GM03348 (cell line): ENCODE measurements at regions not wholly inside any gene's neighbourhood (a gene's known extent, or its start where the extent isn't known, plus 50 kb on each side); places are given as distances from the start of the nearest gene placed in this dataset.

Experiments
- DNase-seq: peaks from one replicate; pipeline ENCODE4 v3.0.0; 2012; ENCODE audit warnings: low spot score

DNA sequence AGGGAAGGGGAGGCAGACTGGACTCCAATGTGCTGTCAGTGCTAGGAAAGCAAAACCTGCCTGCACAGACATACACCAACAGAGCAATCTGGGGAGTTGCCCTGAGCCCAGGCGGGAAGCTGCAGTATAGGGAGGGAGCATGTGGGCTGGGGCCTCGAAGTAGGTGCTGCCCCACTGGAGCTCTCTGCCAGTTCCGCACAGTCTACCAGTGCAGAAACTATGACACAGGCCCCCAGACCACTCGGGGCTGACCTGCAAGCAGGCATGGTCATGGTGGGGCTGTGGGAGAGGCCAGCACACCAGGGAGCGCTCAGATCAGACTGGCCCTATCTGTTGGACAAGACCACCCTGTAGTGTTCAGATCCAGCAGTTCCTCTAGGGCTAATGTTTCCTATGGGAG is 344.1 kb upstream of the TRAM1L1 start:
- DNase-seq: no peak

DNA sequence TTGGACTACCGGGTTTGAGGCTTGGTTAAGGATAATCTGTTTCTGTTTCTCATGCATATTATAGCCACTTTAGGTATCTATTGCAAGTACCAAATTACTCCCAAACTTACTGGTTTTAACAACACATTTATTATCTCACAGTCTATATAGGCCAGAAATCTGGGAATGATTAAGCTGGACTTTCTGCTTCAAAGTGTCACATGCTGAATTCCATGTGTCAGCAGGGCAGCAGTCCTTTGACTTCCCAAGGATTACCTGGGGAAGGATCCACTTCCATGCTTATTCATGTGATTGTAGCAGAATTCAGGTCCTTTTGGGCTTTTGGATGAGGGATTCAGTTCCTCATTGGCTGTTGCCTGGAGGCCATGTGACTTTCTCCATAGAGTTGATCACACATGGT is 349.0 kb upstream of the TRAM1L1 start:
- no peak for DNase-seq

DNA sequence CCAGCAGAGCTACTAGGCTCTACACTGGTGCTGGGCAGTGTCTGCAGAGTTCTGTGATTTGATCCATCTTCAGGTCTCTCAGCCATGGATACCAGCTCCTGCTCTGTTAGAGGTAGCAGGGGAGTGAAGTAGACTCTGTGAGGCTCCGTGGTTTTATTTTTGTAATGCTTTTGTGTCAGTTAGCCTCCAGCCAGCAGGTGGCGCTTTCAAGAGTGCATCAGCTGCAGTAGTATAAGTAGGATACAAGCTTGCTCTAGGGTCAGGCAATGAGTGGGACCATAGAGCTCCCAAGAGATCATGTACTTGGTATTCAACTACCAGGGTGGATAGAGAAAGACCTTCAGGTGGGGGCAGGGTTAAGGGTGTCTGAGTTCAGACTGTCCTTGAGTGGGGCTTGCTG is 362.5 kb upstream of the TRAM1L1 start:
- DNase-seq: no peak

DNA sequence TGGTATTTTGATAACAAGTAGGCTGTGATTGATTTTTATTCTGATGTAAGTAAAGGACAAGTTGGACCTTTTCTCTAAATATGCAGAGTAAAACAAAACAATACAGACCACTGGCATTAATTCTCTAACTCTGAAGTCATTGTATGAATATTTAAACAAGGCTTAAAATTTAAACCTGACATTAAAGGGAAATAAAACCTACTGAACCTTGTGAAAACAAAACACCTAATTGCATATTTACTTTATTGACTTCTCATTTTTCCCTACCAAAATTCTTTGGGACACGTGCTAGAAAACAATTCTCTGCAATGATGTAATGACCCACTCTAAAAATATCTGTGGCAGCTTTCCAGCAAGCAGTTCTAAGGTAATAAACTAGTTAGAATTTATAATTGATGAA is 369.7 kb upstream of the TRAM1L1 start:
- DNase-seq: no peak

DNA sequence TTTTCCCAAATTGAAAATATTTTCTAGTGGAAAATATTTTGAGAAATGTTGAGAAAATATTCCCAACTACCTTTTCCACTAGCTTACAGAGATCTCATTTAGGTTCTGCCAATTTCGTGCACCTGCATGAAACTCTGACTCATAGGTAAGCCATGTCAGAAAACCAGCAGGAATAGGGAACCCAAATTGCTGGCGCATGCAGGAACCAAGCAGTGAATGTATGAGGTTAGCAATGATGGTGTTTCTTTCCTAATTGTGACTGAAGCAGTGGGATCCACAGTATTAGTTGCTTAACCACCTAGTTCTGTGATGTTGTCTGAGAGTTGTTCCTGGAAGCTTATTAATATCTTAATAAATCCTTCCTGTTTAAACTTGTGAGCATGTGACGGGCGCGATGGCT is 381.0 kb upstream of the TRAM1L1 start:
- no peak for DNase-seq

DNA sequence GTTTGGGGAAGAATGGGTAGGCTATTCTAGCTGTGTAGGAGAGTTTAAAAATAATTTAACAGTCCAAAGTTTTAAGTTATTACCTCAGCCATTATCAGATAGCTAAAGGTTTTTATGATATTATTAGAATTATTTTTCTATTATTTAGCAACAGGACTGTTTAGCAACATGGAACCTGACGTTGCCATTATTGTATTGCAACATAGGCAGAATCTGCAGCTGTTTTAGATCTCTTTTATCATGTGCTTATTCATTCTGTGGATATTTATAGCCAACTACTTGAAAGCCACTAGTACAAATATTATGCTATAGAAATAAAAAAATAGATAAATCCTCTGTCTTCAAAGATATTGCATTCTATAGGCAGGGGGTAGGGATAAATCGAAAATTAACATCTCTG is 382.0 kb upstream of the TRAM1L1 start:
- no peak for DNase-seq

DNA sequence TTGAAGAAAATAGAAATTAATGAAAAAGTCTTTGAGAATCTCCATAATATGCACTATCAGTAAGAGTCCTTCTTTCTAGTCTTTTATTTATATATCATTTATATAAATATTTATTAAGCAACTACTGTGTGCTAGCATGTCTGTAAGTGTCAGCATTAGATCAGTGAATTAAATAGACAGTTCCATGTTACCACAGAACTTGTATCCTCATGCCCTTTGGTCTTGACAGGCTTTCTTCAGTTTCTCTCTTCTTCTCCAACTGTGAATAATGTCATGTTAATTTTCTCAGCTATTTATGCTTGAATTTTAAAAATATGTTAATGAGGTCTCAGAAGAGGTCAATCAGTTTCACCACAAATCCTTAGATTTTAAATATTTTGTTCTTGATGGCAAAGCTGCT is 389.6 kb upstream of the TRAM1L1 start:
- DNase-seq: no peak

DNA sequence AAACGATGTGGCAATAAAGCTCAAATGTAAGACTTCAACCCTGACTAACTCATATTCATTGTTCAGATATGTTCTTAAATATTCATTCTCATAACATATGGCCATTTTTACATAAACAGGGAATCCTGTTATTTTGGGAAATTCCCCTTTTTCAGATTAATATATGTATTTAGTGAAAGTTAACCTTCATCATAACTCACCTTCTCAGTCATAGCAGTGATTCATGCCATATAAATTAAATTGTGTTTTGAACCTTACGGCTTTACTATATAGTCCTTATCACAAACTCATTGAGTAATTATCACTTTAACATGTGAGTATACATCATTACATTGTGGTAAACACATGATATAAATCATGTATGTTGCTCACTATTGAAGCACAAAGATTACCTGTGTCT is 392.5 kb upstream of the TRAM1L1 start:
- no peak for DNase-seq

DNA sequence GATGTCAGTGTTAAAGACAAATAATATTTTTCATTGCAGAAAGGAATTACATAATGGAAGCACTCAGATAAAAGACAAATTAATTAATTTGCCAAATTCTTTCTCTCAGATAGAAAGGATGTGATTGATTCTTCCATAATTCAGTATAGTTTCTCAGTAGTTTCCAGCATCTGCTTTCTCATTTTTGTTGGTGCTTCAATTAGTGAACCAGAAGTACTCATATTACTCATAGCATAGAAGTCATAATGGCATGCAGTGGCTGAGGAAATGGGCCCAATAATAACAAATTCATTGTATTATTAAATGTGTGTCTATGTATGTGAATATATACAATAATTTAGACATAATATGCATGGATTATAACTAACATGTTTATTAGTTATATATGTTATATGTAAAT is 393.3 kb upstream of the TRAM1L1 start:
- DNase-seq: no peak

DNA sequence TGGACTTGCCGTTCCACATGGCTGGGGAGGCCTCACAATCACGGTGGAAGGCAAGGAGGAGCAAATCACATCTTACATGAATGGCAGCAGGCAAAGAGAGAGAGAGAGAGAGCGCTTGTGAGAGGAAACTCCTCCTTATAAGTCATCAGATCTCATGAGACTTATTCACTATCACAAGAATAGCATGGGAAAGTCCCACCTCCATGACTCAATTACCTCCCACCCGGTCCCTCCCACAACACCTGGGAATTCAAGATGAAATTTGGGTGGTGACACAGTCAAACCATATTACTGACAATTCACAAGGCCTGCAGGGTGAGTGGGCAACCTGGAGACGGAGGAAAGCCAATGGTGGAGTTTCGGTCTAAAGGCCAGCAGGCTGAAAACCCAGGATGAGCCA is 394.3 kb upstream of the TRAM1L1 start:
- DNase-seq: no peak

DNA sequence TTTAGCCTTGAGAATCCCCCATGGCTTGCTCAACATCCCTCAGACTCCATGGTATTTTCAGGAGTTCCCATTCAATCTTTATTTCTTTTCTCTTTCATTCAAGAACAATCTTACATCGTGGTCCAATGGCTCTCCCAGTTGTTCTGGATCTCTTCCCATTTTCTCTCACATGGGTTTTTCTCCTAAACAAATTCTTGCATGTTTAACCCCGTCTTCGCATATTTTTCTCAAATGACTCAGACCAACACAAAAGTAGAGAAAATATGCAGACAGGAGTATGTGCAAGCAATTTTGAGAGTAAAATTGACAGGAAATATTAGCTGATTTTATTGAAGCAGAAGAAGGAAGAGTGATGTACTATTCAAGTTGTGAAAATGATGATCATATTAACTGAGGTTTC is 396.4 kb upstream of the TRAM1L1 start:
- no peak for DNase-seq

DNA sequence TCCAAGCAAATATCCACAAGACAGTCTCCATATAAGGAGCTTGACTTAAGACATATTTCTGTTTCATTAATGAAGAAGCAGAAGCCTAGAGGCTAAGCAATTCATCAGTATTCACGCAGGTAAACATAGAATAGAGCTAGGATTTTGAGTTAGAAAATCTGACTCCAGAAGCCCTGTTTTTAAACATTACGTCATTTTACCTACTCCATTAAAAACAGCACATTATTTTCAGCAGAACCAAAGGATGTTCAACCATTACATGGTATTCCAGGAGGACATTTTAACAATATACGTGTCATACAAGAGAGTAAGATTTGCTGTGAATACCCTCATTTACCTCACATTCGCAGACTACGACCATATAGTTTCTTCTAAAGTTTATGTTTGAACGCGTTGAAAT is 403.3 kb upstream of the TRAM1L1 start:
- DNase-seq: no peak

DNA sequence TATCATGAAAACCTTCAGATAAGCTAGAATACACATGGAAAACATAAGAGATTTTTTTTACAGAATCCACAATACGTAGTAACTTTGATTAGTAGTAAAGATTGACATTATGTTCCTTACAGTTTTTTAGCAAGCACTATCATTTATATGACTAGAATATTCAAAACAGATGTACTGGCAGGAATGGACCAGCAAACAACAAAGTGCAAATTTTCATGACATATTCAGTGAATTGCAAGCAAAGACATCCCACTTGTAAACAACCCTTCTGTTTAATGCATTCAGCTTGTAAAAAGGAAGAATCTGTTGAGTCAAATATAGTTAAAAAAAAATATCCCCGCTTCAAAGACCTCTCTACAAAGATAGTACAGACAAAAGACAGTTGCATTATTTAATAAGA is 403.7 kb upstream of the TRAM1L1 start:
- DNase-seq: no peak

DNA sequence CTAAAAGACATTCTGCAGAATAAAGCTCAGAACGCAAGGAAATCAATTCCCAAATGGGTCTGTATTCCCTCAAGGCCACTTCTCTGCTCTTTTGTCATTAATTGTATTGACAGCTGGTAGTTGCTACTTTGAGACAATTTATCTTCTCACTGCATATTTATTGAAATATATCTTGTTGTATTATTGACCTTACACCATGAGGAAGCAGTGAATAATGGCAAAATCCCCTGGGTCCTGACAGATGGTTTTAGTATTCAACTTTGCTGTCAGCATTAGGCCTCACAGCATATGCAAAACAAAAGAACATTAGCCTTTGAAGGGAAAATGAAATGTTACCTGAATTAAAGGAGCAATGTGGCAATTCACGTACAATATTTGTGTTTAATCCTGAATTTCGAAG is 406.1 kb upstream of the TRAM1L1 start:
- DNase-seq: no peak

DNA sequence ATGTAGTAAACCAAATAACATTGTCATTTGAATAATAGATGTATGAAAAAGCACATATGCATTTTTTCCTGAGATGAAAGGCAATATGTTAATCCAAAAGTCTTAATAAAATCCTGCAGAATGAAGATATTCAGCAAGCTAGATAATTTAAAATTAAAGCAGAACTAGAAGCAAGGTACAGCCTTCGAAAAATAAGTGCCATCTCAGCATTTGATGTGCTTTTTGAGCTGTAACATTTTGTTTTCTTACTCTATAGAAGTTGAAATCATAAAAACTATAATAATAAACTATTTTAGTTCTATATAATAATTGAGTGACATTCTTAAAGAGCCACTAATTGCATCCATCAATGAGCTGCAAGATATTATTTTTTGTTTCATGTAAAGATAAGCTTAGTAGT is 410.4 kb upstream of the TRAM1L1 start:
- no peak for DNase-seq

DNA sequence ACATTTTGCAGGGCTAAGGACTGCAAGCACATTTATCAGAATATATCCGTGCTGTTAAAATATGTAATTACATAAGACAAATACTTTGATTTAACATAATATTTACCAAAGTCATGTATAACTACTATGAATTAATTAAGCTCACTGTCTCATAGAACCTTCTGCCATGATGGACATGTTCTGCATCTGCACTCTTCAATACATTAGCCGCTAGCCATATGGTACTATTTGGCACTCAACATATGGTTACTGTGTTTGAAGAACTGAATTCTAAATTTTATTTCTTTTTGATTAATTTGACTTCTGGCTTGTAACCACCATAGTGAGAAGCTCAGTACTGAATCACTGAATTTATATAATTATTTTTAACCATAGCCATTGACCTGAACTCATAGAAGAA is 427.0 kb upstream of the TRAM1L1 start:
- no peak for DNase-seq

DNA sequence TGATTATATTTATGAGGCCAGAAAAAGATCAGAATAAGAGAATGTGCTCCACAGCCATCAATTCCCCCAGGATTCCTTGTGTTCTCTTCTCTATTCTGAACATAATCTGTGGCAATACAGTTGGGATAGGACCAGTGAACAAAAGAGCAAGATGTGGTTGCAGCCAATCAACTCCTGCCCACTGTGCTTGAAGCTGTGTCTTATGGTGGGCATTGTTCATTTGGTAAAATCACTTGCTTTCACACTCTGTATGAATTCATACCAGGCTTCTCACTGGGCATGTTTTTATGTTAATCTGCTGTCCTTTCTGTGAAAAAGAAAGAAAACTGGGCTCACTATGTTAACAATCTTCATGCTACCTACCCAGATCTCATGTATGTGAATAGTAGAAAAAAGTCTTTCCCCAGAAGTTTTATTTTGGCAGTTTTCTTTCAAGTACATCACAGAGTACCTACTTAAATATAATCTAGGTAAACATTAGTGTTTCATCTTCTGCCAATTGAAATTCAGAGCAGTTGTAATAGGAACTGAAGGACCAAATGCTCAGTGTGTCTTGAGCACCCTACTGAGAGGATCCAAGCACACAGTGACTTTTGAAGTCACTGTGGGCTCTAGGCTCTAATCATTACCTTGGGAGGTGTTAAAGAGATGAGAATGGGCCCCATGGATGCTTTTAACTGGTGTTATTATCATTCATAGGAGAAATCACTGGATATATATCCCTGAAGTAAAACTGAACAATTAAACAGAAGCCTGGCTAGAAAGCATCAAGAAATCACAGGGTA is 429.2 kb upstream of the TRAM1L1 start:
- DNase-seq: no peak

DNA sequence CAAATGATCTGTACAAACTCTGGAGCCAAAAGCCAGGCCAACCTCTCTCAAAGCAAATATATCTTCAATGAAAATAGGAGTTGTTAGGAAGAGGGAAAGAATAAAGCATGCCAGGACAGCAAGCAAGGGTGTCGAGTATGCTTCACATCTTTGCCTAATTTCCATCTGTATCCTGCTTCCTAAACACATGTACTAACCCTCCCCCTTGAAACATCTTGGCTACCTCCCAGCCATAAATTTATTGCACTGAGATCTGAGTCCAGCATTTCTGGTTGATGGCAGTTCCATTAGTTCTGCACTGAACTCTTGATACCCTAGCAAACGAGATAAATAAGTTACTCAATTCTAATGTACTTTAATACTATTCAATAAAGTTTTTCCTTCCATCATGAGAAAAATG is 430.5 kb upstream of the TRAM1L1 start:
- DNase-seq: no peak

DNA sequence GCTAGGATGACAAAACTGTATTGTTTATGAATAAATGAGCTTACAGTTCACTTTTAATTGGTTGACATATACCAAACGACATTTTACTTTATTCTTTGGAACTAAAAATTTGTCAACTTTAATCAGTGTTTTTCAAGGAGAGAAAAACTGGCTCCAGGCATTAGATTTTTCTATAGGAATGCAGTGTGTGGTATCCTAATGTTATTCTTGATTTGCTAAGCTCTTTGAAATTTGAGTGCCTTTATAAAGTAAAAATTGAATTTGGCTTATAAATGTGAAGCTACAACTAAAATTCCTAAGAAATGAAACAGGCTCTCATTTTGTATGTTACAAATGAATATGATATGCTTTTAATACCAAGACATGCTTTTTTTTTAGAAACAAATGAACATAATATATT is 442.2 kb upstream of the TRAM1L1 start:
- DNase-seq: no peak

DNA sequence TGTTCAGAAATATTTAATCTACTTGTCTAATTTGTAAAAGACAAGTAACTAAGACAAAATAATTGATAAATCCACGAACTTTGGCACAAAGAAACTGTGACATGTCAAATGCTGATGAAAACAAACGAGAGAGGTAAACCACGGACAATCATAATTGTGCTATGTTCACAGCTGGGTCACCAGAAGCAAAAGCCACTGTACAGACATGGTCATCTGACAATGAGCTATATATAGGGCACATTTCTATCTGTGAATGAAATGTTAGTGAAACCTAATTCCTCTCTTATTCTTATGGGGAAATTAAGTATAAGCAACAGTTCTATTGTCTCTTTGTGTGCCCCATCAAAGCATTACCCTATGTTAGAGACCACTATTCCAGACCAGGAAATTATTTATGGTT is 444.0 kb upstream of the TRAM1L1 start:
- no peak for DNase-seq

DNA sequence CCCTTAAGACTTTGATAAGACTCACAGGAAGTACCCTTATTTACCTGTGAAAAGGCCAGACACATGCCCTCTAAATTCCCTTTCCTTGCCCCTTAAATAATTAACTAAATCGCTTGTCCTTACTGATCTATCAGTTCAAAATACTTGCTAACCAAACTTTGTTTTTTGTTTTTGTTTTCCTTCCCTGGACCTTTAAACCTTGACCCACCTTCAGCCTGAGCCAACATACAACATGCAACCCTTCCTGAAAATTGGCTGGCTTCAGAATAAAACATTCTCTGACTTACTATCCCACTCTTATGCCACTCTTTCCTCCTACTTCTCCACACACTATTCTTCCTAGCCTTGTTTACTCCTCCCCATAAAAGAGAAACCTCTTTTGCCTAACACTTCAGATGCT is 448.1 kb upstream of the TRAM1L1 start:
- DNase-seq: no peak

DNA sequence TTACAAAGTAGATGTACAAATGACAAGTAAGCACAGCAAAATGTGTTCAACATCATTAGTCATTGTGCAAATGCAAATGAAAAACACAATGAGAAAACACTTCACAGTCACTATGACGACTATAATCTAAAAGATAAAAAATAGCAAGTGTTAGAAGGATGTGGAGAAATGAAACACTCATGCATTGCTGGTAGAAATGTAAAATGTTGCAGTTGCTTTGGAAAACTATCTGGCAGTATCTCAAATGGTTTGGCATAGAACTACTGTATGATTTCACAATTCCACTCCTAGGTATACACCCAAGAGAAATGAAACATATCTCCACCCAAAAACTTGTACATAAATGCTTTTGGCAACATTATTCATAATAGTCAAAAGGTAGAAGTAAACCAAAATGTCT is 459.7 kb upstream of the TRAM1L1 start:
- DNase-seq: no peak

DNA sequence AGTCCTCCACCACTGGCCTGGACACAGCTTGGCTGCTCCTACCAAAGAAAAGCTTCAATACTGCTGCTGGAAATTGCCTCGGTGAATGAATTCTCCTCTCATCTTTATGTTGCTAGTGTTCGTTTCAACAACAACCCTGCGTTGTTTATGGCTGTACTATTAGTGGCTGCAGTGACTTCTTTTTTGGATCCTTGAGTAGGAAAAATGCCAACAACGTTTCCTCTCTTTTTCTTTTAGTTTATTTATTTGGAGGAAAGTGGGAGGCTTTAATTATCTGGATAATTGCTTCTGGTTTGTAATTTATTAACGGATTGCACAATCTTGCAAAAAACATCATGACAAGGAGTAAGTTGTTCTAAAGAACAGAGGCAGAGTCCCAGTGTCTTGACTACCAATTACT is 464.1 kb upstream of the TRAM1L1 start:
- no peak for DNase-seq

DNA sequence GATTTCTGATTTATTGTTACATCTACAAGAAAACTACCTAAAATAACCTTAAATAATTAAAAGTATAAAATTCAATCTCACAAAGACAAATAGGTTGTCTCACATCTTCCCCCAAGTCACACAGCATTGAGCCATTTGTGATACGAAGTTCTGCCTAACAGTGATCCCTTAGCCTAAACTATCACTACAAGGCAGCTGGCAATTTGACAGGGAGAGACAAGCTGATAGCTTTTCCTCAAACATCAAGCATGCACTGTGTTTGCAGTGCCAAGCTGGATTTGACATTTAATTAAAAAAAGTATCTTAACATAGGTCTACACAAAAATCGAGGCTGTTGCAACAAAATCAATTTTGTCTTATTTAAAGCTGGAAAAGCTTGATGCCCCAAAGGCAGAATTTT is 464.7 kb upstream of the TRAM1L1 start:
- DNase-seq: no peak

DNA sequence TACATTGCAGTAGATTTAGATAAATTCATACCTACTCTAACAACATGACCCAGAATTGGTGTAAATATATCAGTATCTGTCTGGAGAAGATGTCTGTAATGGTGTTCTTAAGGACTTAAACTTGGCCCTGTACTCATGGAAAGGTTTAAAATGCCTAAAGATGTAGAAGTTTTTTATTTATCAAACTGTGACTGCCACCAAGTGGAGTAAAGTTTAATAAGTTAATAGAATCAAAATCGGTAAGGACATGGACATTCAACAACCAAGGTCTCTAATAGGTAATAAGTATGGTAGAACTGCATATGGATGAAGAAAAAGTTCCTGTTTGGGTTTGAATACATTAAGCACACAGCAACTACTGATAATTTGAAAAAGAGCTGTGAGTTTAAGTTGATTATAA is 474.0 kb upstream of the NDST3 start:
- DNase-seq: peak; percentile 4
